Esophagus squamous epithelium (tissue), 5 donors: ENCODE measurements at regions not wholly inside any gene's neighbourhood (a gene's known extent, or its start where the extent isn't known, plus 50 kb on each side); places are given as distances from the start of the nearest gene placed in this dataset.

ENCODE experiments used
- DNase-seq: peaks from one replicate; lab custom pipeline; 2025; lab: John Stamatoyannopoulos, UW
- H3K27ac ChIP-seq, 4 donors: fragments of 200-600 bp; sonication (generic); one replicate each; pipeline ENCODE4 v1.5.1; 2016 to 2019; ENCODE audit warnings: mild to moderate bottlenecking in 1 of 4
- H3K27me3 ChIP-seq, 4 donors: fragments of 200-600 bp; sonication (generic); 1 replicate in 3 of 4; 2 replicates in 1 of 4; pipeline versions ENCODE4 v1.5.1 to v1.6.0; 2017 to 2021; ENCODE audit warnings: antibody characterized with exemption in 1 of 4
- H3K36me3 ChIP-seq, 3 donors: fragments of 200-600 bp; sonication (generic); one replicate each; pipeline ENCODE4 v1.5.1; 2016 to 2019
- H3K4me1 ChIP-seq, 3 donors: fragments of 200-600 bp; sonication (generic); one replicate each; pipeline ENCODE4 v1.5.1; 2017 to 2019
- H3K4me3 ChIP-seq, 4 donors: fragments of 200-600 bp; sonication (generic); 1 replicate in 3 of 4; 2 replicates in 1 of 4; pipeline ENCODE4 v1.5.1; 2016 to 2019; ENCODE audit warnings: mild to moderate bottlenecking in 2 of 4, moderate library complexity in 1 of 4
- H3K9me3 ChIP-seq, 3 donors: fragments of 200-600 bp; sonication (generic); one replicate each; pipeline ENCODE4 v1.5.1; 2016 to 2019
- CTCF ChIP-seq, 6 experiments: fragments of 450-650 bp in 4 of 6; fragments of 200-600 bp in 2 of 6; sonication (generic) in 2 of 6; IDR thresholded peaks; one replicate each; pipeline ENCODE4 v1.5.1; 2016 to 2019; ENCODE audit warnings: antibody characterized with exemption in 6 of 6, mild to moderate bottlenecking in 4 of 6, moderate library complexity in 4 of 6
- POLR2A ChIP-seq, 4 donors: fragments of 450-650 bp; IDR thresholded peaks; one replicate each; pipeline ENCODE4 v1.6.1; 2017; ENCODE audit warnings: antibody characterized with exemption in 4 of 4, mild to moderate bottlenecking in 4 of 4, moderate library complexity in 3 of 4
- WGBS, 2 donors: methylation state at CpG; one replicate each; pipeline ENCODE4 v1.1.5; 2018; 5-methylcytosine and 5-hydroxymethylcytosine counted together
- intact Hi-C: fragments of 100-400 bp; cut with DNase I; formaldehyde crosslinking; loops from one replicate; pipeline ENCODE4 v1.15.0; 2022
- donor health status: DM: yes; HTN: yes; CAD: no.

- Histone ChIP-seq H3K9me3 (no peaks in the 10 kb centered on the region), H3K4me3 (no peak overlapping the region), H3K27me3 (no peaks in the 10 kb centered on the region), H3K36me3 (no peaks in the 10 kb centered on the region), H3K4me1 (no peaks in the 10 kb centered on the region), H3K27ac (no peak overlapping the region)
- intact Hi-C loops: no loop called here
- WGBS, 2 donors: 78 to 85% methylated on average over 5 to 8 of the region's 8 CpGs
- no peak for DNase-seq
- TF ChIP-seq POLR2A (IDR thresholded peaks at IDR 0.05) (no peak), CTCF (IDR thresholded peaks at IDR 0.05) (no peak)
These were observed 304.0 kb downstream of the UQCRFS1 start for GRCh38 chr19:28908941-28909340.

- TF ChIP-seq POLR2A (IDR thresholded peaks at IDR 0.05) (no peak), CTCF (IDR thresholded peaks at IDR 0.05) (no peak)
- no peaks in the 10 kb centered on the region for H3K36me3 ChIP-seq
- intact Hi-C loops: no loop called here
- no peak overlapping the region for H3K27ac ChIP-seq
- no peaks in the 10 kb centered on the region for H3K4me1 ChIP-seq
- no peak for DNase-seq
- H3K9me3 ChIP-seq: no peaks in the 10 kb centered on the region
- H3K4me3 ChIP-seq: no peak overlapping the region
- H3K27me3 ChIP-seq: no peaks in the 10 kb centered on the region
- 58 to 67% methylated on average over 4 to 5 of the region's 7 CpGs for WGBS, 2 donors
These were observed 305.4 kb downstream of the UQCRFS1 start for GRCh38 chr19:28907534-28907933.

- H3K27me3 ChIP-seq: no peaks in the 10 kb centered on the region
- H3K4me3 ChIP-seq: no peak overlapping the region
- intact Hi-C loops: no loop called here
- no peaks in the 10 kb centered on the region for H3K4me1 ChIP-seq
- H3K27ac ChIP-seq: no peak overlapping the region
- no peaks in the 10 kb centered on the region for H3K9me3 ChIP-seq
- TF ChIP-seq CTCF (IDR thresholded peaks at IDR 0.05): no peak
- no peaks in the 10 kb centered on the region for H3K36me3 ChIP-seq
- DNase-seq: no peak
- WGBS, 2 donors: 73 to 78% methylated on average over 8 of the region's 9 CpGs
These were observed 307.0 kb downstream of the UQCRFS1 start for GRCh38 chr19:28905996-28906395.

- Histone ChIP-seq H3K9me3 (no peaks in the 10 kb centered on the region), H3K4me3 (no peak overlapping the region), H3K27ac (no peak overlapping the region), H3K27me3 (no peaks in the 10 kb centered on the region), H3K36me3 (no peaks in the 10 kb centered on the region), H3K4me1 (no peaks in the 10 kb centered on the region)
- intact Hi-C loops: no loop called here
- WGBS, 2 donors: 65 to 81% methylated on average over 4 of the region's 4 CpGs
- TF ChIP-seq POLR2A (IDR thresholded peaks at IDR 0.05) (no peak), CTCF (IDR thresholded peaks at IDR 0.05) (no peak)
- no peak for DNase-seq
These were observed 313.2 kb downstream of the UQCRFS1 start for GRCh38 chr19:28899703-28900102.

- intact Hi-C loops: no loop called here
- TF ChIP-seq POLR2A (IDR thresholded peaks at IDR 0.05) (no peak), CTCF (IDR thresholded peaks at IDR 0.05) (no peak)
- Histone ChIP-seq H3K27me3 (no peaks in the 10 kb centered on the region), H3K4me1 (no peaks in the 10 kb centered on the region), H3K4me3 (no peak overlapping the region), H3K9me3 (no peaks in the 10 kb centered on the region), H3K27ac (no peak overlapping the region), H3K36me3 (no peaks in the 10 kb centered on the region)
- 71 to 84% methylated on average over 5 of the region's 5 CpGs for WGBS, 2 donors
- no peak for DNase-seq
These were observed 314.7 kb downstream of the UQCRFS1 start for GRCh38 chr19:28898249-28898648.
